ENCODE measurements at regions not wholly inside any gene's neighbourhood (a gene's known extent, or its start where the extent isn't known, plus 50 kb on each side); places are given as distances from the start of the nearest gene placed in this dataset.
A peak's percentile ranks its signal among the peaks of the same experiment; 100 is the strongest.
"Not testable (repeated sequence)": the region's sequence is repeated elsewhere in the genome, so short reads cannot be mapped to it uniquely, and the experiment has no call there.

DNA sequence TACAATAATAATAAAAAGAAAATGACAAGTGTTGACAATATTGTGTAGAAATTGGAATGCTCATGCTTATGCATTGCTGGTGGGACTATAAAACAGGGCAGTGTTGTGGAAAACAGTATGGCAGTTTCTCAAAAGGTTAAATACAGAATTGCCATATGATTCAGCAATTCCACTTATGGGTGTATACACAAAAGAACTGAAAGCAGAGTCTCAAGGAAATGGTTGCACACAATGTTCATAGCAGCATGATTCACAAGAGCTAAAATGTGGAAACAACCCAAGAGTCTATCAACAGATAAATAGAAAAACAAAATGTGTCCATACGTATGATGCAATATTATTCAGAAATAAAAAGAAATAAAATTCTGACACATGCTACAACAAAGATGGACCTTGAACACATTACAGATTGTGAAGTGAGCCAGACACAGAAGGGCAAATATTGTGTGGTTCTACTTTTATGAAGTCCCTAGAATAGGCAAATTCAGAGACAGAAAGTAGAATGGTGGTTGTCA lies 64.8 kb upstream of the GRM8 start:
- Histone ChIP-seq H3K27me3 (ENCODE audit: control insufficient read depth in 1 of 2, insufficient read depth in 1 of 2, low read length in 2 of 2) (peaks cover 4 to 7% of the 10 kb centered on the region in 2 experiments), H2BK5ac (ENCODE audit: low read depth, low read length, poor library complexity, severe bottlenecking) (no peak overlapping the region), H3K36me3 (ENCODE audit: control insufficient read depth in 1 of 2, insufficient read depth in 2 of 2, low read depth in 1 of 2, low read length in 2 of 2) (no peaks in the 10 kb centered on the region), H3K79me1 (replicated peaks; ENCODE audit: low read length, poor library complexity, severe bottlenecking) (no peaks in the 10 kb centered on the region), H4K91ac (ENCODE audit: low read length) (no peak overlapping the region), H2BK15ac (ENCODE audit: low read depth, poor library complexity, severe bottlenecking) (no peak overlapping the region), H3K4me2 (ENCODE audit: low read length, poor library complexity, severe bottlenecking) (no peak overlapping the region), H3K4me3 (ENCODE audit: insufficient read depth in 1 of 2, low read depth in 1 of 2, low read length in 2 of 2) (no peak overlapping the region), H3K18ac (ENCODE audit: low read depth in 1 of 2, low read length in 2 of 2) (no peak overlapping the region), H3K23ac (ENCODE audit: low read length in 2 of 2) (no peak overlapping the region), H3K9ac (ENCODE audit: low read length) (no peak overlapping the region), H2BK12ac (ENCODE audit: low read length in 2 of 2) (no peak overlapping the region), H3K14ac (ENCODE audit: low read length in 2 of 2) (no peak overlapping the region), H4K8ac (ENCODE audit: low read length) (no peak overlapping the region), H3K4ac (ENCODE audit: low read depth in 1 of 2, low read length in 2 of 2) (no peak overlapping the region), H3K27ac (ENCODE audit: low read length, poor library complexity, severe bottlenecking) (no peak overlapping the region), H2AK5ac (ENCODE audit: low read length, severe bottlenecking) (no peak overlapping the region), H2BK120ac (ENCODE audit: low read depth, low read length) (no peak overlapping the region), H3K4me1 (ENCODE audit: control insufficient read depth, insufficient read depth, low read depth, low read length) (no peaks in the 10 kb centered on the region), H2AFZ (ENCODE audit: low read depth, low read length) (no peak overlapping the region), H3K9me3 (ENCODE audit: control insufficient read depth, low read length) (peaks cover under 1% of the 10 kb centered on the region)
- WGBS = no CpG with 5 or more reads among the region's 1 CpG
- DNase-seq = peak; percentile 10

DNA sequence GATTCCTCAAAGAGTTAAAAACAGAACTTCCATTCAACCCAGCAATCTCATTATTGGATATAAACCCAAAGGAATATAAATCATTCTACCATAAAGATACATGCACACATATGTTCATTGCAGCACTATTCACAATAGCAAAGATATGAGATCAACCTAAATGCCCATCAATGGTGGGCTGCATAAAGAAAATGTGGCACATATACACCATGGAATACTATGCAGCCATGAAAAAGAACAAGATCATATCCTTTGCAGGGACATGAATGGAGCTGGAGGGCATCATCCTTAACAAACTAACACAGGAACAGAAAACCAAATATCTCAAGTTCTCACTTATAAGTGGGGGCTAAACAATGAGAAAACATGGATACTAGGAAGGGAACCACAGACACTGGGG lies 64.1 kb upstream of the GRM8 start:
- not testable (repeated sequence) for H4K8ac ChIP-seq (ENCODE audit: low read length); H3K27ac ChIP-seq (ENCODE audit: low read length, poor library complexity, severe bottlenecking); H2BK15ac ChIP-seq (ENCODE audit: low read depth, poor library complexity, severe bottlenecking); H3K14ac ChIP-seq (ENCODE audit: low read length in 2 of 2); H3K9me3 ChIP-seq (ENCODE audit: control insufficient read depth, low read length); H2BK12ac ChIP-seq (ENCODE audit: low read length in 2 of 2); H3K4me3 ChIP-seq (ENCODE audit: insufficient read depth in 1 of 2, low read depth in 1 of 2, low read length in 2 of 2); H2AK5ac ChIP-seq (ENCODE audit: low read length, severe bottlenecking); H3K9ac ChIP-seq (ENCODE audit: low read length); H3K4me2 ChIP-seq (ENCODE audit: low read length, poor library complexity, severe bottlenecking); H3K27me3 ChIP-seq (ENCODE audit: control insufficient read depth in 1 of 2, insufficient read depth in 1 of 2, low read length in 2 of 2); H3K4ac ChIP-seq (ENCODE audit: low read depth in 1 of 2, low read length in 2 of 2); H4K91ac ChIP-seq (ENCODE audit: low read length); DNase-seq; H2BK120ac ChIP-seq (ENCODE audit: low read depth, low read length); H2AFZ ChIP-seq (ENCODE audit: low read depth, low read length); H2BK5ac ChIP-seq (ENCODE audit: low read depth, low read length, poor library complexity, severe bottlenecking); H3K36me3 ChIP-seq (ENCODE audit: control insufficient read depth in 1 of 2, insufficient read depth in 2 of 2, low read depth in 1 of 2, low read length in 2 of 2); H3K18ac ChIP-seq (ENCODE audit: low read depth in 1 of 2, low read length in 2 of 2); H3K4me1 ChIP-seq (ENCODE audit: control insufficient read depth, insufficient read depth, low read depth, low read length); H3K79me1 ChIP-seq (replicated peaks; ENCODE audit: low read length, poor library complexity, severe bottlenecking); H3K23ac ChIP-seq (ENCODE audit: low read length in 2 of 2)

DNA sequence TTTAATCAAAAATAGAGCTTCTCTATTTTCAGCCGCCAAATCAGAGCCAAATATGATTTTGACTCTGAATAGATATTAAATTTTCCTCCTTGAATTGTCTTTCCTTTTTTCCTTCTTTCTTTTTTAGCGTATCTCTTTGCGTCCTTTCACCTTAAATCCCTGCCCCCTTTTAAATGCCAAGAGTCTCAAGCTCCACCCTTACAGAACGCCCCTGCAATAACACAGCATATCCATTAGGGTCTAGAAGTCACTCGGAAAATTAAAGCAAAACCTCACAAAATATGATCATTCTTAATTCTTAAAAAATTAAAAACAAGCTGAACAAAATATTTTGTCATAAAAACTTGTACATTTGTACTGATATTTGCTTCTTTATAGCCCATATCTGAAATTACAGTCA lies 51.3 kb upstream of the GRM8 start:
- no peak overlapping the region for H3K27ac ChIP-seq (ENCODE audit: low read length, poor library complexity, severe bottlenecking)
- WGBS = 59% methylated on average over 4 of the region's 5 CpGs
- H2AFZ ChIP-seq (ENCODE audit: low read depth, low read length) = no peak overlapping the region
- H3K23ac ChIP-seq (ENCODE audit: low read length in 2 of 2) = no peak overlapping the region
- no peak overlapping the region for H3K14ac ChIP-seq (ENCODE audit: low read length in 2 of 2)
- H3K9me3 ChIP-seq (ENCODE audit: control insufficient read depth, low read length) = peaks cover 5% of the 10 kb centered on the region
- no peak overlapping the region for H2AK5ac ChIP-seq (ENCODE audit: low read length, severe bottlenecking)
- H3K79me1 ChIP-seq (replicated peaks; ENCODE audit: low read length, poor library complexity, severe bottlenecking) = no peaks in the 10 kb centered on the region
- H2BK120ac ChIP-seq (ENCODE audit: low read depth, low read length) = no peak overlapping the region
- H3K4me1 ChIP-seq (ENCODE audit: control insufficient read depth, insufficient read depth, low read depth, low read length) = no peaks in the 10 kb centered on the region
- H3K27me3 ChIP-seq (ENCODE audit: control insufficient read depth in 1 of 2, insufficient read depth in 1 of 2, low read length in 2 of 2) = no peaks in the 10 kb centered on the region
- no peak overlapping the region for H4K91ac ChIP-seq (ENCODE audit: low read length)
- no peak overlapping the region for H3K4me3 ChIP-seq (ENCODE audit: insufficient read depth in 1 of 2, low read depth in 1 of 2, low read length in 2 of 2)
- no peak overlapping the region for H3K4ac ChIP-seq (ENCODE audit: low read depth in 1 of 2, low read length in 2 of 2)
- H3K18ac ChIP-seq (ENCODE audit: low read depth in 1 of 2, low read length in 2 of 2) = no peak overlapping the region
- no peak overlapping the region for H2BK12ac ChIP-seq (ENCODE audit: low read length in 2 of 2)
- H3K9ac ChIP-seq (ENCODE audit: low read length) = no peak overlapping the region
- no peak overlapping the region for H2BK5ac ChIP-seq (ENCODE audit: low read depth, low read length, poor library complexity, severe bottlenecking)
- H3K4me2 ChIP-seq (ENCODE audit: low read length, poor library complexity, severe bottlenecking) = no peak overlapping the region
- H3K36me3 ChIP-seq (ENCODE audit: control insufficient read depth in 1 of 2, insufficient read depth in 2 of 2, low read depth in 1 of 2, low read length in 2 of 2) = no peaks in the 10 kb centered on the region
- H2BK15ac ChIP-seq (ENCODE audit: low read depth, poor library complexity, severe bottlenecking) = no peak overlapping the region
- H4K8ac ChIP-seq (ENCODE audit: low read length) = no peak overlapping the region
- DNase-seq = no peak

DNA sequence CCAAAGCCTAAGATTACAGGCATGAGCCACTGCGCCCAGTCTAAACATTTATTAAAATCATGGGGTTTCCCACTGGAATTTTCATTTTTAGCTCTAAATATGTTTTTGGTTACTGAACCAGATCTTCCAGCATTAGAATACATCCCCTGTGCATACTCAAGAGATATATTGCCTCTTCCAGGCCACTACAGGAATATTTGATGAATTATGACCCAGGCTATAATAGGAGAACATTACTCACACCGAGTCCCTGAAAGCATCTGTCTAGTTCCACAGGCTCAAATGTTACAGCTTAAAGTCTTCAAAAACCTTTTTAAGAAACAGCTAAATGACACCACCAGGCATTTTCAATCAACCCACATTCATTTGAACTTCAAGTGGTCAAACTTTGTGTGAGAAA lies 50.4 kb upstream of the GRM8 start:
- no peak overlapping the region for H2BK12ac ChIP-seq (ENCODE audit: low read length in 2 of 2)
- H3K14ac ChIP-seq (ENCODE audit: low read length in 2 of 2) = no peak overlapping the region
- H3K4ac ChIP-seq (ENCODE audit: low read depth in 1 of 2, low read length in 2 of 2) = no peak overlapping the region
- H3K4me2 ChIP-seq (ENCODE audit: low read length, poor library complexity, severe bottlenecking) = no peak overlapping the region
- H3K4me1 ChIP-seq (ENCODE audit: control insufficient read depth, insufficient read depth, low read depth, low read length) = no peaks in the 10 kb centered on the region
- H2BK5ac ChIP-seq (ENCODE audit: low read depth, low read length, poor library complexity, severe bottlenecking) = peak overlapping the region; percentile 31
- no peak overlapping the region for H3K23ac ChIP-seq (ENCODE audit: low read length in 2 of 2)
- no peak for DNase-seq
- no peak overlapping the region for H3K9ac ChIP-seq (ENCODE audit: low read length)
- no peak overlapping the region for H3K27ac ChIP-seq (ENCODE audit: low read length, poor library complexity, severe bottlenecking)
- peaks cover 8% of the 10 kb centered on the region for H3K9me3 ChIP-seq (ENCODE audit: control insufficient read depth, low read length)
- no peak overlapping the region for H3K18ac ChIP-seq (ENCODE audit: low read depth in 1 of 2, low read length in 2 of 2)
- H3K36me3 ChIP-seq (ENCODE audit: control insufficient read depth in 1 of 2, insufficient read depth in 2 of 2, low read depth in 1 of 2, low read length in 2 of 2) = no peaks in the 10 kb centered on the region
- H2AFZ ChIP-seq (ENCODE audit: low read depth, low read length) = no peak overlapping the region
- H2BK15ac ChIP-seq (ENCODE audit: low read depth, poor library complexity, severe bottlenecking) = no peak overlapping the region
- no peak overlapping the region for H4K8ac ChIP-seq (ENCODE audit: low read length)
- no peak overlapping the region for H4K91ac ChIP-seq (ENCODE audit: low read length)
- 81% methylated on average over 2 of the region's 2 CpGs for WGBS
- no peaks in the 10 kb centered on the region for H3K79me1 ChIP-seq (replicated peaks; ENCODE audit: low read length, poor library complexity, severe bottlenecking)
- no peaks in the 10 kb centered on the region for H3K27me3 ChIP-seq (ENCODE audit: control insufficient read depth in 1 of 2, insufficient read depth in 1 of 2, low read length in 2 of 2)
- H2AK5ac ChIP-seq (ENCODE audit: low read length, severe bottlenecking) = no peak overlapping the region
- H3K4me3 ChIP-seq (ENCODE audit: insufficient read depth in 1 of 2, low read depth in 1 of 2, low read length in 2 of 2) = no peak overlapping the region
- H2BK120ac ChIP-seq (ENCODE audit: low read depth, low read length) = no peak overlapping the region

All from mesenchymal stem cell (in vitro differentiated cells and primary cell).